Glutamatergic neuron (in vitro differentiated cells): ENCODE measurements at regions not wholly inside any gene's neighbourhood (a gene's known extent, or its start where the extent isn't known, plus 50 kb on each side); places are given as distances from the start of the nearest gene placed in this dataset.
"Not testable (repeated sequence)": the region's sequence is repeated elsewhere in the genome, so short reads cannot be mapped to it uniquely, and the experiment has no call there.

Source experiments
- DNase-seq: peaks from one replicate; pipeline ENCODE4 v3.0.0; 2022
- H3K27ac Mint-ChIP-seq: one replicate; pipeline ENCODE4 v1.8.0; 2020; ENCODE audit warnings: mild to moderate bottlenecking, mixed read lengths, inconsistent platforms; ENCODE audit not compliant: unreplicated experiment
- H3K27me3 Mint-ChIP-seq: one replicate; pipeline ENCODE4 v1.8.0; 2020; ENCODE audit warnings: mild to moderate bottlenecking, moderate library complexity, mixed read lengths, inconsistent platforms; ENCODE audit not compliant: unreplicated experiment
- H3K36me3 Mint-ChIP-seq: one replicate; pipeline ENCODE4 v1.8.0; 2020; ENCODE audit warnings: mild to moderate bottlenecking, mixed read lengths, inconsistent platforms; ENCODE audit not compliant: unreplicated experiment
- H3K4me1 Mint-ChIP-seq: one replicate; pipeline ENCODE4 v1.8.0; 2020; ENCODE audit warnings: mild to moderate bottlenecking, low read depth, mixed read lengths, inconsistent platforms; ENCODE audit not compliant: unreplicated experiment
- H3K4me3 Mint-ChIP-seq: one replicate; pipeline ENCODE4 v1.8.0; 2020; ENCODE audit warnings: mild to moderate bottlenecking, mixed read lengths, inconsistent platforms; ENCODE audit not compliant: unreplicated experiment
- H3K9me3 Mint-ChIP-seq: one replicate; pipeline ENCODE4 v1.8.0; 2020; ENCODE audit warnings: mild to moderate bottlenecking, moderate library complexity, mixed read lengths, inconsistent platforms; ENCODE audit not compliant: unreplicated experiment
- TF ChIP-seq, protein P1 (sequence below): fragments of 200-600 bp; sonication (generic); IDR thresholded peaks from one replicate; pipeline ENCODE4 v1.5.0; 2021; ENCODE audit not compliant: partially characterized antibody, unreplicated experiment

GRCh38 chr12:131434208-131435125 is 276.4 kb upstream of the SFSWAP start:
- Mint-ChIP-seq H3K27me3 (peaks cover 8% of the 10 kb centered on the region), H3K4me1 (peaks cover 10% of the 10 kb centered on the region), H3K4me3 (no peak overlapping the region), H3K9me3 (peaks cover 5% of the 10 kb centered on the region), H3K36me3 (peaks cover 5% of the 10 kb centered on the region), H3K27ac (no peak overlapping the region)
- DNase-seq, result no peak
- TF ChIP-seq, protein P1, sequence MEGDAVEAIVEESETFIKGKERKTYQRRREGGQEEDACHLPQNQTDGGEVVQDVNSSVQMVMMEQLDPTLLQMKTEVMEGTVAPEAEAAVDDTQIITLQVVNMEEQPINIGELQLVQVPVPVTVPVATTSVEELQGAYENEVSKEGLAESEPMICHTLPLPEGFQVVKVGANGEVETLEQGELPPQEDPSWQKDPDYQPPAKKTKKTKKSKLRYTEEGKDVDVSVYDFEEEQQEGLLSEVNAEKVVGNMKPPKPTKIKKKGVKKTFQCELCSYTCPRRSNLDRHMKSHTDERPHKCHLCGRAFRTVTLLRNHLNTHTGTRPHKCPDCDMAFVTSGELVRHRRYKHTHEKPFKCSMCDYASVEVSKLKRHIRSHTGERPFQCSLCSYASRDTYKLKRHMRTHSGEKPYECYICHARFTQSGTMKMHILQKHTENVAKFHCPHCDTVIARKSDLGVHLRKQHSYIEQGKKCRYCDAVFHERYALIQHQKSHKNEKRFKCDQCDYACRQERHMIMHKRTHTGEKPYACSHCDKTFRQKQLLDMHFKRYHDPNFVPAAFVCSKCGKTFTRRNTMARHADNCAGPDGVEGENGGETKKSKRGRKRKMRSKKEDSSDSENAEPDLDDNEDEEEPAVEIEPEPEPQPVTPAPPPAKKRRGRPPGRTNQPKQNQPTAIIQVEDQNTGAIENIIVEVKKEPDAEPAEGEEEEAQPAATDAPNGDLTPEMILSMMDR, result no peak

- no peak overlapping the region for H3K27ac Mint-ChIP-seq
- TF ChIP-seq, protein P1, result no peak
- H3K36me3 Mint-ChIP-seq, result peaks cover 2% of the 10 kb centered on the region
- no peak for DNase-seq
- peaks cover 1% of the 10 kb centered on the region for H3K9me3 Mint-ChIP-seq
- H3K27me3 Mint-ChIP-seq, result peaks cover 8% of the 10 kb centered on the region
- peak overlapping the region; percentile 59 for H3K4me3 Mint-ChIP-seq
- H3K4me1 Mint-ChIP-seq, result peaks cover 12% of the 10 kb centered on the region
Measured at GRCh38 chr12:131436922-131437705, 273.8 kb upstream of the SFSWAP start.

DNA sequence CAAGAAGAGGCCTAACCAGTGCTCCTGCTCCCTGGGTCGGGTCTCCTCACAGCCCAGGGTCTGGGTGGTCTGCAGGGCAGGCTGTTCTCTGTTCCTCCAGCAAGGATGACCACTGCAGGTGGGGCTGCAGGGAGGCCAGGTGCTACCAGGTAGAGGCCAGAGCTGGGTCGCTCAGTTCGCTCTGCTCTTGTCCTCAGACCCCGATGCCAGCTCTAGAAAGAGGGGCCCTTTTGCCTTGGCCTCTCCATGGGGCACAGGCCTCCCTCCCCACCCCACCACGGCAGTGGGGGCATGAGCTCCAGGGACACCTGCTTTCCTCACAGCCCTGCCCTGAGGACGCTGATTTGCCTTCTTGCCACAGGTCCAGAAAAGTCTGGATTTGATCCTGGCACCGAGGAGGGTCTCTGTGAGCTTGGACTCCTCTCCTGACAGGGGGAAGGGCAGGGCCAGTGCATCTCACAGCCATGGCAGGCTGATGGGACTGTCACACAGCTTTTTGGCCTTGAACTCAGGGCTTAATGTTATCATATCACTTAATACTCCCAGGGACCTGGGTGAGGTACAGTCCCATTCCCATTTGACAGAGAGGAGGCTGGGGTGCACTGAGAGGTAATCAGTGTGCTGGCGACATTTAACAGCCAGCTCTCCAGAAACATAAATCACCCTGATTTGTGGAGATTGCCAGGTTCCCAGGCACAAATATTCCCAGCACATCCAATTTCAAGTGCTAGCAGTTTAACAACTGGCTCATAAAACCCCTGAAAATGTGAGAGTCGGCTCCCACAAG is 273.0 kb upstream of the SFSWAP start:
- Mint-ChIP-seq H3K4me1 (peaks cover 15% of the 10 kb centered on the region), H3K4me3 (no peak overlapping the region), H3K27ac (no peak overlapping the region), H3K27me3 (peaks cover 7% of the 10 kb centered on the region), H3K9me3 (no peaks in the 10 kb centered on the region), H3K36me3 (no peaks in the 10 kb centered on the region)
- TF ChIP-seq, protein P1, result no peak
- no peak for DNase-seq

DNA sequence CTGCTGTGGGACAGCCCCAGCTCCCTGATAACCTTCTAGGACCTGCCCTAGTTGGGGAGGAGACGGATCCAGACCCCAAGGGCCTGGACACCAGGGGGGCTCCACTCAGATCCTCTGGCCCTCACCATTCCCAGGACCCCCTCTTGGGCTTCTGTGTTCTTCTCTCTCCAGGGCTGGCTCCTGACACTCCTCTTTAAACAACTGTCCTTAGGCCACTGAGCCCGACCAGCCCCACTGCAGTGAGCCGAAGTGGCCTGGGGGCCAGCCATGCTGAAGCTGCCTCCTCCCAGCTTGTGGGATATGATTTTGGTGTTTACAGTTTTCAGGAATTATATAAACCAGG is 272.4 kb upstream of the SFSWAP start:
- H3K9me3 Mint-ChIP-seq, H3K36me3 Mint-ChIP-seq, DNase-seq, H3K27ac Mint-ChIP-seq, H3K4me3 Mint-ChIP-seq, H3K27me3 Mint-ChIP-seq: not testable (repeated sequence)
- H3K4me1 Mint-ChIP-seq, result peaks cover 15% of the 10 kb centered on the region

GRCh38 chr12:131438881-131439280 is 272.0 kb upstream of the SFSWAP start:
- DNase-seq, result no peak
- TF ChIP-seq, protein P1, result no peak
- H3K9me3 Mint-ChIP-seq, result no peaks in the 10 kb centered on the region
- no peaks in the 10 kb centered on the region for H3K36me3 Mint-ChIP-seq
- H3K27ac Mint-ChIP-seq, result no peak overlapping the region
- H3K4me3 Mint-ChIP-seq, result no peak overlapping the region
- peaks cover 15% of the 10 kb centered on the region for H3K4me1 Mint-ChIP-seq
- peaks cover 7% of the 10 kb centered on the region for H3K27me3 Mint-ChIP-seq

- H3K4me1 Mint-ChIP-seq, result peaks cover 15% of the 10 kb centered on the region
- not testable (repeated sequence) for H3K4me3 Mint-ChIP-seq, H3K27me3 Mint-ChIP-seq, H3K36me3 Mint-ChIP-seq, H3K9me3 Mint-ChIP-seq, DNase-seq, H3K27ac Mint-ChIP-seq
Measured at GRCh38 chr12:131439752-131440151, 271.1 kb upstream of the SFSWAP start.

DNA sequence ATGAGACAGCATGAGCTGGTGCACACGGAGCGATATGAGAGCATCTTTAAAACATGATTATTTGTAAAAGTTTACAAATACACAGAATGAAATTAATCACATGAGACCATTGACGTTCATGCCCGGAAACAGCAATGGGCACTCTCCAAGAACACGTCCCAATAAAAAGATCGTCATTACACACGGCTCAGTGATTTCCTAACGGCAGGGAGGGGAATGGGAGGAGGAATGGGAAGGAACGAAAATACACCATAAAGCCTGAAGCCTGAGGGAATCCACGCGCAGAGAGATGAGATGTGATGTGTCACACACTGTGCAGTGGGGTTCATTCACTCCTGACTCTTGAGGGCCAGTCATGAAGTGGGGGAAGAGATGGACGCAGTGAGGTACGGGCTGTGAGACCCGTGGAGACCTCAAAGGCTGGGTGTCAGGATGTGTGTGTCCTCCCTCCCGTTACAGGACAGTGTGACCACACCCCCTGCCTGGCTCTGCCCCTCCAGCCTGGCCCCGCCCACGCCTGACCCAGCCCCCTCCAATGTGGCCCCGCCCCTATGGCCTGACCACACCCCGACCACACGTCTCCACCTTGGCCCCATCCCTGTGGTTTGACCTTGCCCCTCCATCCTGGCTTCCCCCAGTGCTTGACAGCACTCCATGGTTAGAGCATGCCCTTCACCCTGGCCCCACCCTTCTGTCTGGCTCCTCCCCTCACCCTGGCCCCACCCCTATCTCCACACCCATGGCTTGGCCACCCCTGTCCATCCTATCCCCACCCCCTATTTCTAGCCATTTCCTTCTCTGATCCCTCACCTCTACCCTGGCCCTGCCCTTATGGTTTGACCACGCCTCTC is 270.5 kb upstream of the SFSWAP start:
- not testable (repeated sequence) for DNase-seq, H3K27ac Mint-ChIP-seq, H3K4me3 Mint-ChIP-seq, H3K36me3 Mint-ChIP-seq, H3K27me3 Mint-ChIP-seq, H3K9me3 Mint-ChIP-seq
- peaks cover 17% of the 10 kb centered on the region for H3K4me1 Mint-ChIP-seq
